Glutamatergic neuron (in vitro differentiated cells): ENCODE measurements at regions not wholly inside any gene's neighbourhood (a gene's known extent, or its start where the extent isn't known, plus 50 kb on each side); places are given as distances from the start of the nearest gene placed in this dataset.

ENCODE experiments used
- DNase-seq: peaks from one replicate; pipeline ENCODE4 v3.0.0; 2022
- H3K27ac Mint-ChIP-seq: one replicate; pipeline ENCODE4 v1.8.0; 2020; ENCODE audit warnings: mild to moderate bottlenecking, mixed read lengths, inconsistent platforms; ENCODE audit not compliant: unreplicated experiment
- H3K27me3 Mint-ChIP-seq: one replicate; pipeline ENCODE4 v1.8.0; 2020; ENCODE audit warnings: mild to moderate bottlenecking, moderate library complexity, mixed read lengths, inconsistent platforms; ENCODE audit not compliant: unreplicated experiment
- H3K36me3 Mint-ChIP-seq: one replicate; pipeline ENCODE4 v1.8.0; 2020; ENCODE audit warnings: mild to moderate bottlenecking, mixed read lengths, inconsistent platforms; ENCODE audit not compliant: unreplicated experiment
- H3K4me1 Mint-ChIP-seq: one replicate; pipeline ENCODE4 v1.8.0; 2020; ENCODE audit warnings: mild to moderate bottlenecking, low read depth, mixed read lengths, inconsistent platforms; ENCODE audit not compliant: unreplicated experiment
- H3K4me3 Mint-ChIP-seq: one replicate; pipeline ENCODE4 v1.8.0; 2020; ENCODE audit warnings: mild to moderate bottlenecking, mixed read lengths, inconsistent platforms; ENCODE audit not compliant: unreplicated experiment
- H3K9me3 Mint-ChIP-seq: one replicate; pipeline ENCODE4 v1.8.0; 2020; ENCODE audit warnings: mild to moderate bottlenecking, moderate library complexity, mixed read lengths, inconsistent platforms; ENCODE audit not compliant: unreplicated experiment
- TF ChIP-seq, protein P1 (sequence below): fragments of 200-600 bp; sonication (generic); IDR thresholded peaks from one replicate; pipeline ENCODE4 v1.5.0; 2021; ENCODE audit not compliant: partially characterized antibody, unreplicated experiment

DNA sequence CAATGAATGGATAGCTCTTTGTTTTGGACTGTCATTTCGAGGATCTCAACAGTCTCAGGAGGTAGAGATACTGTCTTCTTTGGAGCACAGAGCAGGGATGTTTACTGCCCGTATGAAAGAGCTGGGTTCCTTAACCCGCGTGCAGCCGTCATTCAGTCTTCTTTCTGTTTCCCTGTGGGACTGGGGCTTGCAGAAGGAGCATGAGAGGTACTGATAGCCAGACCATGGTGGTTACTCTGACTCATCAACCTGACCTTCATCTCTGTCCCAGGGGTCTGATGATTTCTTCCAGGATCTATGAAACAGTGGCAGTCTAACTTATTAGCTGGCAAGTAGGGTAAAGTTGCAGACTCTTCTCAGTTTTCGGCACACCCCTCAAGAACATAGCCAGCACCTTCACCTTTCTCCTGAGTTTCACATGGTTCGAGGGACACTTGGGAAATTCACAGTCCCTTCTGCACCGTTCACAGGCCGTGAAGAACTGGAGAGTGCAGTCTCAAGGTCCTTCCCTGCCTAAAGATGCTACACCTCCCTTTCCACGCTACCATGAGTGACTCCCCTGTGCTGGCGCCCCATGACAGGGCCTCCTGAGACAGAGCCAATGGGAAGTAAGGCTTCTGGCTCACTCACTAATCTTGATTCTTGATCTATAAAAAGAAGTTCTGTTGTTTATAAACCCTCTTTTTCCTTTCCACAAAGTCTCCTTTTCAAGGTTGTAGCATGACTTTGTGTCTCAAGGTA lies 226.2 kb downstream of the MC4R start:
- H3K27ac Mint-ChIP-seq: no peak overlapping the region
- H3K9me3 Mint-ChIP-seq: peaks cover 2% of the 10 kb centered on the region
- no peak for DNase-seq
- no peaks in the 10 kb centered on the region for H3K36me3 Mint-ChIP-seq
- no peaks in the 10 kb centered on the region for H3K4me1 Mint-ChIP-seq
- no peaks in the 10 kb centered on the region for H3K27me3 Mint-ChIP-seq
- TF ChIP-seq, protein P1, sequence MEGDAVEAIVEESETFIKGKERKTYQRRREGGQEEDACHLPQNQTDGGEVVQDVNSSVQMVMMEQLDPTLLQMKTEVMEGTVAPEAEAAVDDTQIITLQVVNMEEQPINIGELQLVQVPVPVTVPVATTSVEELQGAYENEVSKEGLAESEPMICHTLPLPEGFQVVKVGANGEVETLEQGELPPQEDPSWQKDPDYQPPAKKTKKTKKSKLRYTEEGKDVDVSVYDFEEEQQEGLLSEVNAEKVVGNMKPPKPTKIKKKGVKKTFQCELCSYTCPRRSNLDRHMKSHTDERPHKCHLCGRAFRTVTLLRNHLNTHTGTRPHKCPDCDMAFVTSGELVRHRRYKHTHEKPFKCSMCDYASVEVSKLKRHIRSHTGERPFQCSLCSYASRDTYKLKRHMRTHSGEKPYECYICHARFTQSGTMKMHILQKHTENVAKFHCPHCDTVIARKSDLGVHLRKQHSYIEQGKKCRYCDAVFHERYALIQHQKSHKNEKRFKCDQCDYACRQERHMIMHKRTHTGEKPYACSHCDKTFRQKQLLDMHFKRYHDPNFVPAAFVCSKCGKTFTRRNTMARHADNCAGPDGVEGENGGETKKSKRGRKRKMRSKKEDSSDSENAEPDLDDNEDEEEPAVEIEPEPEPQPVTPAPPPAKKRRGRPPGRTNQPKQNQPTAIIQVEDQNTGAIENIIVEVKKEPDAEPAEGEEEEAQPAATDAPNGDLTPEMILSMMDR: no peak
- no peak overlapping the region for H3K4me3 Mint-ChIP-seq

DNA sequence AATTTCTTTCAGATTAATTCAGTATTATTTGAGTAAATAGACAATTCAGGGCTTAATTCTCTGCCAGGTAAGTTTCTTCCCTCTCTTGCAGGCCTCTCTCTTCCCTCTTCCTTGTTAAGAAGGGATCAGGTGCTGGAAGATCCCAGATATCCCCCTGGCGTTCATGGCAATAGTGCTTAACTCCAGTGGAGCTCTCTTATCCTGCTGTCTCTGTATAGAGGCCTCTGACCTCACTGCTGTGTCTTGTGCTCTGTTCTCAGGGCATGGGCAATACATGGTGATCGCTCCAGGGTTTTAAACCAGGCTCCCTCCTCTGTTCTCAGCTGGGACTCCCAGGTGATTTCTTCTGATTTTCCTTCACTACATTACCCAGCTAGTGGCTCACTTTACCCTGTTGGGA lies 226.8 kb downstream of the MC4R start:
- Mint-ChIP-seq H3K27ac (no peak overlapping the region), H3K27me3 (no peaks in the 10 kb centered on the region), H3K4me1 (no peaks in the 10 kb centered on the region), H3K36me3 (no peaks in the 10 kb centered on the region), H3K9me3 (peaks cover 2% of the 10 kb centered on the region), H3K4me3 (no peak overlapping the region)
- DNase-seq: no peak
- TF ChIP-seq, protein P1: no peak

DNA sequence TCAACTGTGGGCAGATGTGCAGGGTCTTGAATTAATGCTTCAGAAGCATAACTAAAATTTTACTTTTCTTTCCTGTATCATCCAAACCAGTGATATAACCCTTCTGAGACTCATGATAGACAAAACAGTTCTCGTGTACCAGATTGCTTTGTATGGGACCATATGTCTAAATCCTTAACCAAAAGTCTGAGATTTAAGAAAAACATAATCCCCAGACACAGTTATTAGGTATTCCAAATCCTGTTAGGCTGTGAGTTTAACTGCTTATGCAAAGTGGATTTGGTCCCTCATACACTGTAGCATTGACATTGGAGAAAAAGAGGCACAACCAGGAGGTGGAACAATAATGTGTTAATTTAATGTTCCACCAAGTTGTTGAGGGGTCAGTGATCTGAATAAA lies 235.0 kb downstream of the PMAIP1 start:
- no peak for DNase-seq
- TF ChIP-seq, protein P1: no peak
- Mint-ChIP-seq H3K27me3 (no peaks in the 10 kb centered on the region), H3K9me3 (peaks cover 2% of the 10 kb centered on the region), H3K27ac (no peak overlapping the region), H3K36me3 (peaks cover 5% of the 10 kb centered on the region), H3K4me1 (peaks cover 2% of the 10 kb centered on the region), H3K4me3 (no peak overlapping the region)

DNA sequence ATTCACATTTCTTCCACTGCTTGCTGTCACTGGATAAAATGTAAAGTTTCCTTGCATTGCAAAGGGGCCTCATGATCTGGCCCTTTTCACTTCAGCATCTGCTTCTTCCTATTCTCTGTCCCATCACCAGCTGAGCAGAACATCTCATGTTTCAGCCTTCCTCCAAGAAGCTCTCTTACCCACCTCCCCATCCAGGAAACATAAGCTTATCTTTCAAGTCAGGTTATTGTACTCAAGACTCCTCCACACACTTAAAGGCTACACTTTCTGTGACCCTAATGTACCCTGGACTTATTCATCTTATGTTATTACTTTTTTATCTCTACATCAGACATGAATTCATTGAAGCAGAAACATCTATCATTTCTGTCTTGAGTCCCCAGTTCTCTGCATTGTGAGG lies 230.5 kb downstream of the PMAIP1 start:
- TF ChIP-seq, protein P1: no peak
- no peak for DNase-seq
- Mint-ChIP-seq H3K36me3 (no peaks in the 10 kb centered on the region), H3K9me3 (peaks cover 2% of the 10 kb centered on the region), H3K4me1 (peaks cover 2% of the 10 kb centered on the region), H3K27ac (no peak overlapping the region), H3K27me3 (no peaks in the 10 kb centered on the region), H3K4me3 (no peak overlapping the region)

DNA sequence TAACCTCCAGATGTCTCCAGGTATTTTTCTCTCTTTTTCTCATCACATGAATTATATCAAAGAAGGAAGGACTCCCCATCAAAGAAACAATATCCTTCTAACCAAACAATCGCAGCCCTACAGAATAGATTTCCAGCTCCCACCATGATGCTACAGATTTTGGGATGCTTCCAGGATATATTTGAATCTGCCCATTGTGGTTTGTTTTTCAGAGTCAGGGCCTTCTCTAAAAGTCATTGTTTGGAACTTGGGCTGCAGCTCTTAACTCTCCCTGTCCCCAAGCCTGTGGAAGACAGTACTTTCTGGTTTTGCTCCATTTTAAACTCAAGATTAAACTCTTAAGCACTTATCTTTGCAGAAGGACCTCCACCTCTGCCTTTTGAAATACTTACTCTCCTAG lies 223.2 kb downstream of the PMAIP1 start:
- Mint-ChIP-seq H3K9me3 (no peaks in the 10 kb centered on the region), H3K27ac (no peak overlapping the region), H3K4me3 (no peak overlapping the region), H3K4me1 (no peaks in the 10 kb centered on the region), H3K36me3 (no peaks in the 10 kb centered on the region), H3K27me3 (no peaks in the 10 kb centered on the region)
- TF ChIP-seq, protein P1: no peak
- DNase-seq: no peak
